ENCODE measurements at regions not wholly inside any gene's neighbourhood (a gene's known extent, or its start where the extent isn't known, plus 50 kb on each side); places are given as distances from the start of the nearest gene placed in this dataset.

DNA sequence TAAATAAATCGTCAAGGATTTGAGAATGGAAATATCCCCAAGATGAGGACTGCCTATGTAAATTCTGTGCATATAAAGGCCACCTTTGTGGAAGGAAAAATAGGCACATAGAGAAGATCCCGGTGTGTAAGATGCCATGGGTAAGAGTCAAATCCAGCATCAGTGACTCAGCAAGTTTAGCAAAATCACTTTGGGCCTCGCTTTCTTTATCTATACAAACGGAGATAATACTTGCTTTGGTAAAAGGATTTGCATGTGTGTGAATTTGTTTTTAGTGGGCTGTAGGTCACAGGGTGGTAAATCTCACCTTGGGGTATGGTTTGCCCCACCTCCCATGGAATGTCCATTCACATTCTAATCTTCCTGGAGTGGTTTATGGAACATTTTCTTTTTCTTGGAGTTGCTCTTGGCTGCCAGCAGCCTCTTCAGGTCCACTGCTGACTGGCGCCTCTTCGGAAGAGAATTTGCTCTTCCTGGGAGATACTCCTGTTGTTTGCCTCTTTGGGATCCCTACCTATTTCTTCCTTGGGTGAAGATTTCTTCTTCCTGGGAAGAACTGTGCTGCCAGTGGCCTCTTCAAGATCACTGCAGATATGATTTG lies 587.6 kb downstream of the CDH11 start:
- Histone ChIP-seq H3K27ac (ENCODE audit: control insufficient read depth, insufficient read depth) (no peak overlapping the region), H3K79me2 (ENCODE audit: control insufficient read depth, insufficient read depth, low read length) (no peaks in the 10 kb centered on the region), H3K9me3 (replicated peaks; ENCODE audit: control insufficient read depth, insufficient read depth, low read length) (no peaks in the 10 kb centered on the region), H2AFZ (ENCODE audit: control insufficient read depth, low read depth, low read length) (no peak overlapping the region), H3K4me1 (ENCODE audit: control insufficient read depth, insufficient read depth, low read length) (no peaks in the 10 kb centered on the region), H3K4me3 (no peak overlapping the region), H3K27me3 (replicated peaks in 1 of 2; ENCODE audit: control insufficient read depth in 2 of 2, insufficient read depth in 2 of 2, low read length in 1 of 2) (no peaks in the 10 kb centered on the region), H3K36me3 (ENCODE audit: control insufficient read depth in 2 of 2, insufficient read depth in 2 of 2, low read length in 1 of 2) (no peaks in the 10 kb centered on the region), H4K20me1 (ENCODE audit: control insufficient read depth, insufficient read depth) (no peaks in the 10 kb centered on the region), H3K4me2 (ENCODE audit: control insufficient read depth, insufficient read depth) (no peak overlapping the region), H3K9ac (ENCODE audit: control insufficient read depth, insufficient read depth, low read length) (no peak overlapping the region)
- TF ChIP-seq SIX5 (IDR thresholded peaks at IDR 0.05; ENCODE audit: low read depth, low read length, severe bottlenecking) (no peak), ATF7 (IDR thresholded peaks at IDR 0.05; ENCODE audit: low read depth) (no peak), RCOR1 (conservative IDR thresholded peaks at IDR 0.05; ENCODE audit: low read depth, low read length) (no peak), RFX5 (IDR thresholded peaks at IDR 0.05; ENCODE audit: low read depth, low read length) (no peak), CREB1 (IDR thresholded peaks at IDR 0.05; ENCODE audit: low read depth) (no peak), MEF2A (IDR thresholded peaks at IDR 0.05; ENCODE audit: insufficient read depth, low read depth, low read length) (no peak), FOXM1 (IDR thresholded peaks at IDR 0.05; ENCODE audit: low read depth, low read length) (no peak), IKZF2 (IDR thresholded peaks at IDR 0.05) (no peak), KDM1A (IDR thresholded peaks at IDR 0.05; ENCODE audit: borderline replicate concordance) (no peak), NR2F1 (conservative IDR thresholded peaks at IDR 0.05) (no peak), POLR2AphosphoS2 (IDR thresholded peaks at IDR 0.05; ENCODE audit: low read depth, low read length) (no peak), IKZF1 (conservative IDR thresholded peaks at IDR 0.05) (no peak), BRCA1 (IDR thresholded peaks at IDR 0.05; ENCODE audit: low read depth, low read length) (no peak), MYB (IDR thresholded peaks at IDR 0.05; ENCODE audit: borderline replicate concordance, low read depth, low read length) (no peak)
- TF ChIP-seq, protein P1, sequence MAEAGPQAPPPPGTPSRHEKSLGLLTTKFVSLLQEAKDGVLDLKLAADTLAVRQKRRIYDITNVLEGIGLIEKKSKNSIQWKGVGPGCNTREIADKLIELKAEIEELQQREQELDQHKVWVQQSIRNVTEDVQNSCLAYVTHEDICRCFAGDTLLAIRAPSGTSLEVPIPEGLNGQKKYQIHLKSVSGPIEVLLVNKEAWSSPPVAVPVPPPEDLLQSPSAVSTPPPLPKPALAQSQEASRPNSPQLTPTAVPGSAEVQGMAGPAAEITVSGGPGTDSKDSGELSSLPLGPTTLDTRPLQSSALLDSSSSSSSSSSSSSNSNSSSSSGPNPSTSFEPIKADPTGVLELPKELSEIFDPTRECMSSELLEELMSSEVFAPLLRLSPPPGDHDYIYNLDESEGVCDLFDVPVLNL (IDR thresholded peaks at IDR 0.05; ENCODE audit: low read depth, low read length), result no peak
- TF ChIP-seq, protein P2, sequence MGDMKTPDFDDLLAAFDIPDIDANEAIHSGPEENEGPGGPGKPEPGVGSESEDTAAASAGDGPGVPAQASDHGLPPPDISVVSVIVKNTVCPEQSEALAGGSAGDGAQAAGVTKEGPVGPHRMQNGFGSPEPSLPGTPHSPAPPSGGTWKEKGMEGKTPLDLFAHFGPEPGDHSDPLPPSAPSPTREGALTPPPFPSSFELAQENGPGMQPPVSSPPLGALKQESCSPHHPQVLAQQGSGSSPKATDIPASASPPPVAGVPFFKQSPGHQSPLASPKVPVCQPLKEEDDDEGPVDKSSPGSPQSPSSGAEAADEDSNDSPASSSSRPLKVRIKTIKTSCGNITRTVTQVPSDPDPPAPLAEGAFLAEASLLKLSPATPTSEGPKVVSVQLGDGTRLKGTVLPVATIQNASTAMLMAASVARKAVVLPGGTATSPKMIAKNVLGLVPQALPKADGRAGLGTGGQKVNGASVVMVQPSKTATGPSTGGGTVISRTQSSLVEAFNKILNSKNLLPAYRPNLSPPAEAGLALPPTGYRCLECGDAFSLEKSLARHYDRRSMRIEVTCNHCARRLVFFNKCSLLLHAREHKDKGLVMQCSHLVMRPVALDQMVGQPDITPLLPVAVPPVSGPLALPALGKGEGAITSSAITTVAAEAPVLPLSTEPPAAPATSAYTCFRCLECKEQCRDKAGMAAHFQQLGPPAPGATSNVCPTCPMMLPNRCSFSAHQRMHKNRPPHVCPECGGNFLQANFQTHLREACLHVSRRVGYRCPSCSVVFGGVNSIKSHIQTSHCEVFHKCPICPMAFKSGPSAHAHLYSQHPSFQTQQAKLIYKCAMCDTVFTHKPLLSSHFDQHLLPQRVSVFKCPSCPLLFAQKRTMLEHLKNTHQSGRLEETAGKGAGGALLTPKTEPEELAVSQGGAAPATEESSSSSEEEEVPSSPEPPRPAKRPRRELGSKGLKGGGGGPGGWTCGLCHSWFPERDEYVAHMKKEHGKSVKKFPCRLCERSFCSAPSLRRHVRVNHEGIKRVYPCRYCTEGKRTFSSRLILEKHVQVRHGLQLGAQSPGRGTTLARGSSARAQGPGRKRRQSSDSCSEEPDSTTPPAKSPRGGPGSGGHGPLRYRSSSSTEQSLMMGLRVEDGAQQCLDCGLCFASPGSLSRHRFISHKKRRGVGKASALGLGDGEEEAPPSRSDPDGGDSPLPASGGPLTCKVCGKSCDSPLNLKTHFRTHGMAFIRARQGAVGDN (IDR thresholded peaks at IDR 0.05), result no peak
- POLR2A ChIA-PET, result no interaction called here
- RAD21 ChIA-PET (ENCODE audit: unreplicated experiment), result no interaction called here
- ATAC-seq (no peak), DNase-seq (ENCODE audit: low read depth, low spot score) (no peak), FAIRE-seq (no peak)
- WGBS (ENCODE audit: insufficient coverage, insufficient replicate concordance, low lambda C conversion rate, missing lambda C conversion rate), result 18% methylated on average over 6 of the region's 6 CpGs
- intact Hi-C loops (cut with micrococcal nuclease; ENCODE audit: unreplicated experiment) (no loop called here), in situ Hi-C loops (cut with MboI) (no loop called here)
- BruUV-seq (replicated peaks), result no TSS peak
- CTCF ChIA-PET, result no interaction called here
- SMC1A ChIA-PET (ENCODE audit: uncharacterized antibody, unreplicated experiment), result no interaction called here
